Activated T-cell treated with anti-CD3 and anti-CD28 coated beads for 24 hours (primary cell): ENCODE measurements at regions not wholly inside any gene's neighbourhood (a gene's known extent, or its start where the extent isn't known, plus 50 kb on each side); places are given as distances from the start of the nearest gene placed in this dataset.
"Not testable (repeated sequence)": the region's sequence is repeated elsewhere in the genome, so short reads cannot be mapped to it uniquely, and the experiment has no call there.

Experiments used
- DNase-seq: peaks from one replicate; pipeline ENCODE4 v3.0.0-alpha.2; 2020; ENCODE audit warnings: low read depth

GRCh38 chr3:169029674-169030285 is 633.7 kb downstream of the MECOM start:
- no peak for DNase-seq

GRCh38 chr3:169028716-169029115 is 634.8 kb downstream of the MECOM start:
- no peak for DNase-seq

GRCh38 chr3:169026543-169027182 is 636.8 kb downstream of the MECOM start:
- DNase-seq = no peak

- DNase-seq = no peak
These were observed 641.1 kb downstream of the MECOM start for GRCh38 chr3:169022457-169022856.

GRCh38 chr3:169020371-169020770 is 643.1 kb downstream of the MECOM start:
- no peak for DNase-seq

GRCh38 chr3:169009453-169009852 is 654.1 kb downstream of the MECOM start:
- DNase-seq = no peak

GRCh38 chr3:169008776-169009358 is 654.6 kb downstream of the MECOM start:
- DNase-seq = no peak

GRCh38 chr3:169007145-169007544 is 656.4 kb downstream of the MECOM start:
- DNase-seq = no peak

GRCh38 chr3:169006398-169006797 is 657.1 kb downstream of the MECOM start:
- not testable (repeated sequence) for DNase-seq

GRCh38 chr3:169002689-169003088 is 660.8 kb downstream of the MECOM start:
- DNase-seq = no peak

GRCh38 chr3:168998792-168999191 is 664.7 kb downstream of the MECOM start:
- no peak for DNase-seq

GRCh38 chr3:168997488-168997887 is 666.0 kb downstream of the MECOM start:
- no peak for DNase-seq

- DNase-seq = no peak
These were observed 666.9 kb downstream of the MECOM start for GRCh38 chr3:168996622-168997021.

GRCh38 chr3:168995129-168995528 is 668.4 kb downstream of the MECOM start:
- no peak for DNase-seq

- DNase-seq = no peak
These were observed 671.7 kb downstream of the MECOM start for GRCh38 chr3:168991803-168992202.

- no peak for DNase-seq
These were observed 672.9 kb downstream of the MECOM start for GRCh38 chr3:168990621-168991020.

- no peak for DNase-seq
These were observed 673.4 kb downstream of the MECOM start for GRCh38 chr3:168990134-168990533.

- no peak for DNase-seq
These were observed 674.1 kb downstream of the MECOM start for GRCh38 chr3:168989396-168989795.

- DNase-seq = no peak
These were observed 674.7 kb downstream of the MECOM start for GRCh38 chr3:168988853-168989252.

GRCh38 chr3:168984872-168985271 is 678.6 kb downstream of the MECOM start:
- DNase-seq = no peak

GRCh38 chr3:168983046-168983445 is 680.5 kb downstream of the MECOM start:
- no peak for DNase-seq

- DNase-seq = no peak
These were observed 682.1 kb downstream of the MECOM start for GRCh38 chr3:168981396-168981795.

GRCh38 chr3:168977716-168978374 is 685.7 kb downstream of the MECOM start:
- no peak for DNase-seq
